Trophoblast cell (in vitro differentiated cells and primary cell): ENCODE measurements at regions not wholly inside any gene's neighbourhood (a gene's known extent, or its start where the extent isn't known, plus 50 kb on each side); places are given as distances from the start of the nearest gene placed in this dataset.
"Not testable (repeated sequence)": the region's sequence is repeated elsewhere in the genome, so short reads cannot be mapped to it uniquely, and the experiment has no call there.

Experiments used
- DNase-seq, 2 donors: peaks; one replicate each; pipeline ENCODE4 v3.0.0-alpha.2; 2016
- H2AFZ ChIP-seq: 2 replicates; pipeline ENCODE4 v1.6.1; 2013; ENCODE audit warnings: low read length, moderate library complexity, mild to moderate bottlenecking; ENCODE audit not compliant: insufficient read depth, poor library complexity
- H2AK5ac ChIP-seq: 2 replicates; pipeline ENCODE4 v1.6.1; 2013; ENCODE audit warnings: mild to moderate bottlenecking, low read length
- H2BK120ac ChIP-seq: 2 replicates; pipeline ENCODE4 v1.6.1; 2013; ENCODE audit warnings: low read length, mild to moderate bottlenecking, moderate library complexity; ENCODE audit not compliant: insufficient read depth, poor library complexity
- H2BK12ac ChIP-seq: 2 replicates; pipeline ENCODE4 v1.6.1; 2013; ENCODE audit warnings: mild to moderate bottlenecking, low read length, moderate library complexity
- H2BK5ac ChIP-seq: 2 replicates; pipeline ENCODE4 v1.6.1; 2013; ENCODE audit warnings: low read length, low read depth, moderate library complexity, mild to moderate bottlenecking; ENCODE audit not compliant: poor library complexity
- H3K14ac ChIP-seq: 2 replicates; pipeline ENCODE4 v1.6.1; 2013; ENCODE audit warnings: mild to moderate bottlenecking, low read length
- H3K18ac ChIP-seq: 2 replicates; pipeline ENCODE4 v1.6.1; 2013; ENCODE audit warnings: mild to moderate bottlenecking, low read length
- H3K23ac ChIP-seq: 2 replicates; pipeline ENCODE4 v1.6.1; 2013; ENCODE audit warnings: low read length
- H3K27ac ChIP-seq: 2 replicates; pipeline ENCODE4 v1.5.1; 2013; ENCODE audit warnings: low read depth, mild to moderate bottlenecking, inconsistent platforms, low read length, moderate library complexity
- H3K27me3 ChIP-seq: 2 replicates; pipeline ENCODE4 v1.6.1; 2013; ENCODE audit warnings: inconsistent platforms, mild to moderate bottlenecking, low read length, moderate library complexity; ENCODE audit not compliant: insufficient read depth
- H3K36me3 ChIP-seq, 2 experiments: 1 replicate in 1 of 2; 2 replicates in 1 of 2; pipeline ENCODE4 v1.6.1; 2013; ENCODE audit warnings: low read length in 2 of 2, mild to moderate bottlenecking in 2 of 2, moderate library complexity in 1 of 2; ENCODE audit not compliant: insufficient read depth in 2 of 2, control insufficient read depth in 1 of 2
- H3K4ac ChIP-seq: 2 replicates; pipeline ENCODE4 v1.6.1; 2013; ENCODE audit warnings: low read depth, mild to moderate bottlenecking, low read length, moderate library complexity
- H3K4me1 ChIP-seq, 2 experiments: 1 replicate in 1 of 2; 2 replicates in 1 of 2; pipeline ENCODE4 v1.6.1; 2013; ENCODE audit warnings: low read length in 2 of 2, mild to moderate bottlenecking in 2 of 2, moderate library complexity in 1 of 2; ENCODE audit not compliant: insufficient read depth in 2 of 2, control insufficient read depth in 1 of 2
- H3K4me2 ChIP-seq: 2 replicates; pipeline ENCODE4 v1.6.1; 2013; ENCODE audit warnings: inconsistent platforms, mild to moderate bottlenecking, low read length, moderate library complexity
- H3K4me3 ChIP-seq: 2 replicates; pipeline ENCODE4 v1.5.1; 2013; ENCODE audit warnings: mild to moderate bottlenecking, low read depth, low read length, inconsistent platforms
- H3K79me1 ChIP-seq: one replicate; pipeline ENCODE4 v1.6.1; 2013; ENCODE audit warnings: low read length
- H3K79me2 ChIP-seq: 2 replicates; pipeline ENCODE4 v1.6.1; 2013; ENCODE audit warnings: low read length, mild to moderate bottlenecking; ENCODE audit not compliant: control insufficient read depth, insufficient read depth, poor library complexity
- H3K9ac ChIP-seq: 2 replicates; pipeline ENCODE4 v1.6.1; 2013; ENCODE audit warnings: mild to moderate bottlenecking, low read length
- H3K9me3 ChIP-seq: 2 replicates; pipeline ENCODE4 v1.6.1; 2013; ENCODE audit warnings: low read depth, mild to moderate bottlenecking, control low read depth, inconsistent platforms, low read length; ENCODE audit not compliant: insufficient read depth
- H4K12ac ChIP-seq: 2 replicates; pipeline ENCODE4 v1.6.1; 2013; ENCODE audit warnings: low read depth, mild to moderate bottlenecking, low read length, moderate library complexity
- H4K8ac ChIP-seq: 2 replicates; pipeline ENCODE4 v1.6.1; 2013; ENCODE audit warnings: low read depth, mild to moderate bottlenecking, low read length, moderate library complexity
- H4K91ac ChIP-seq: one replicate; pipeline ENCODE4 v1.6.1; 2013; ENCODE audit warnings: low read depth, mild to moderate bottlenecking, low read length, moderate library complexity
- WGBS: extraction: QIAGEN DNeasy Blood & Tissue Kit; methylation state at CpG from one replicate; pipeline ENCODE4 v1.1.7; 2013; ENCODE audit warnings: missing lambda C conversion rate; ENCODE audit not compliant: insufficient read length, insufficient coverage; ENCODE audit errors: extremely low coverage; 5-methylcytosine and 5-hydroxymethylcytosine counted together

DNA sequence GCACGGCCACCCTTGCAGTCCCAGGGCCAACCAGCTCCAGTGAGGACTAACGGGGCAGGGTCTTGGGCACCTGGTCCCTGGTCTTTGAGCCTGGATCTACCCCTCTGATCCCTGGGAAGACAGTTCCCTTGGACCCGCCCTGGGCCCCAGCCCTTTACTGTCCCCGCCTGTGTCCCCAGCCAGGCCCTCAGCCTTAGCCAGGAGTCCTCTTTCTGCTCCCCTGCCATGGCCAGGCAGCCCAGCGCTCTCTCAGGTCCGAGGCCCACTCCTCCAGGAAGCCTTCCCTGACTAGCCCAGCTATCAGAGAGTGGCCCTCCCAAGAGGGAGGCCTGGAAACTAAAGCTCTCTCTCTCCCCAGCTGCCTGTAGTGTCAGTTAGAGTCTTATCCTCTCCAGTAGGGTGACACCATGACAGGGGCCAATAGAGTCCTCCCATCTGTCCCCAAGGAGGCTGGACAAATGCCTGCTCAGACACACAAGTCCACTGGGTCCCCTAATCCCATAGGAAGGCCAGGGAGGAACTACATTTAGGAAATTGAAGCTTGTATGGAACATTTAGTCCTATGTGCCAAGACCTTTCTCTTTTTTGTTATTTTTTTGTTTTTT, 87.8 kb downstream of the NSUN5 start:
- not testable (repeated sequence) for H2BK120ac ChIP-seq, H3K36me3 ChIP-seq, H2BK5ac ChIP-seq, H2AFZ ChIP-seq, H2AK5ac ChIP-seq, H3K79me1 ChIP-seq, DNase-seq, H3K23ac ChIP-seq, H4K8ac ChIP-seq, H3K27ac ChIP-seq, H3K4ac ChIP-seq, H3K18ac ChIP-seq, H3K4me1 ChIP-seq, H3K27me3 ChIP-seq, H4K91ac ChIP-seq, H3K14ac ChIP-seq, H3K79me2 ChIP-seq, H3K4me3 ChIP-seq, H3K4me2 ChIP-seq, H2BK12ac ChIP-seq, H4K12ac ChIP-seq, H3K9ac ChIP-seq, H3K9me3 ChIP-seq
- WGBS: no CpG with 5 or more reads among the region's 6 CpGs

DNA sequence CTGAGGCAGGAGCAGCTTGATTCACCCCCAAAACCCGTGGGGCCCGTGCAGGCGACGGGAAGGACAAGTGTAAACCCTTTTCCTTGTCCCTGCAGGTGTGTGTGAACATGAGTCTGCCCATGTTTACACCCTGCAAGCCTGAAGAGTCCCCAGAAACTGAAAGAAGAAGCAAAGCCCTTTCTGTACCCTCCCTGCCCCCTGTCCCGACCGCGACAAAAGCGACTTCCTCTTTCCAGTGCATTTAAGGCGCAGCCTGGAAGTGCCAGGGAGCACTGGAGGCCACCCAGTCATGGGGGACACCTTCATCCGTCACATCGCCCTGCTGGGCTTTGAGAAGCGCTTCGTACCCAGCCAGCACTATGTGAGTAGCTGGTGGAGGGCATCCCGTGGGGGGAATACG, 88.3 kb downstream of the NSUN5 start:
- not testable (repeated sequence) for H3K4ac ChIP-seq, H3K4me2 ChIP-seq, H3K27ac ChIP-seq, H3K79me2 ChIP-seq, H3K4me1 ChIP-seq, H3K9me3 ChIP-seq, H3K9ac ChIP-seq, H2BK5ac ChIP-seq, H3K14ac ChIP-seq, H4K12ac ChIP-seq, H4K8ac ChIP-seq, H2AK5ac ChIP-seq, DNase-seq, H3K18ac ChIP-seq, H3K79me1 ChIP-seq, H3K23ac ChIP-seq, H2BK12ac ChIP-seq, H3K4me3 ChIP-seq, H3K27me3 ChIP-seq, H2BK120ac ChIP-seq, H2AFZ ChIP-seq, H3K36me3 ChIP-seq, H4K91ac ChIP-seq
- no CpG with 5 or more reads among the region's 15 CpGs for WGBS

DNA sequence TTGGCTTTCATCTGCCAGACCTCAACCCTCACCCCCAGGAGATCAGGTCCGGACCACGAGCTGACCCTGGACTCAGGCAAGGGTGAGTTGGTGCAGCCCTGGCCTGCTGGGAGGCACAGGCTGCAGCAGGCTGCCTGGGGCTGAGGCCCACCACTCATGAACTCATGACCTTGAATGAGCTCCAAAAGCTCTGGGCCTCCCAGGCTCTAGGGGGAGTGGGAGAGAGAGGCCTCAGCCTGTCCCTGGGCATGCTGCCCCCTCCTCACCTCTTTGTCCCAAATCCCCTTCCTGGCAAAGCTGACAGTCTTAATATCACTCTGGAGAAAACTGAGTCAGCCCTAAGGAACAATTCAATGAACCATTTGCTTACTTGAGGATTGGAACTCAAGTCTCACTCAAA, 89.8 kb downstream of the NSUN5 start:
- DNase-seq, H3K9ac ChIP-seq, H2BK120ac ChIP-seq, H3K4ac ChIP-seq, H2BK5ac ChIP-seq, H2BK12ac ChIP-seq, H3K9me3 ChIP-seq, H2AFZ ChIP-seq, H4K12ac ChIP-seq, H3K23ac ChIP-seq, H3K18ac ChIP-seq, H3K79me1 ChIP-seq, H3K4me1 ChIP-seq, H4K91ac ChIP-seq, H3K27me3 ChIP-seq, H3K79me2 ChIP-seq, H3K27ac ChIP-seq, H3K14ac ChIP-seq, H3K36me3 ChIP-seq, H2AK5ac ChIP-seq, H3K4me2 ChIP-seq, H3K4me3 ChIP-seq, H4K8ac ChIP-seq: not testable (repeated sequence)
- WGBS: no CpG with 5 or more reads among the region's 2 CpGs

DNA sequence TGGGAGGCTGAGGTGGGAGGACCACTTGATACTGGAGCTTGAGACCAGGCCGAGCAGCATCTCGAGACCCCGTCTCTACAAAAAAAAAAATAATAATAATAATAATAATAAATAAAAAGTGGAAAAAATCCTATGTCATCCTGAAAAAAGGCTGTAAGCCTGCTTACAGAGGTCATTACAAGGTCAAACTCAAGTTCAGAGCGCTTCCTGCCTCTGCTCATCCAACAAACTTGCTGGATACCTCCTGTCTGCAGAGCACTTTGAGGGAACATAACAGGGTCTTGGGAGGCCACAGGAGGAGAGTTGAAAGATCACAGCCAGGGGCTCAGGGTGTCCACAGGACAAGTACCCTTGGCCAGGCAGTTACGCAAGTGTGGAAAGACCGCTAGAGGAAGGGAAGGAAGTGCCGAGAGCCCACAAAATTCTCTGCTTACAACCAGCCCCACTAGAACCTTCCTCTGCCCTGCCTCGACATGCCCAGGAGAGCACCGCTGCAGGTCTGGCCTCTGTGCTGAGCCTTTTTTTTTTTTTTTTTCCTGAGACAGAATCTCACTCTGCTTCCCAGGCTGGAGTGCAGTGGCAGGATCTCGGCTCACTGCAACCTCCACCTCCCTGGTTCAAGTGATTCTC, 92.5 kb downstream of the NSUN5 start:
- H3K4me3 ChIP-seq, H3K79me2 ChIP-seq, H3K27me3 ChIP-seq, H3K4me2 ChIP-seq, H2AFZ ChIP-seq, DNase-seq, H3K36me3 ChIP-seq, H3K27ac ChIP-seq, H3K79me1 ChIP-seq, H3K23ac ChIP-seq, H4K12ac ChIP-seq, H2BK12ac ChIP-seq, H3K4ac ChIP-seq, H4K8ac ChIP-seq, H3K14ac ChIP-seq, H2AK5ac ChIP-seq, H3K9me3 ChIP-seq, H3K4me1 ChIP-seq, H2BK120ac ChIP-seq, H3K9ac ChIP-seq, H4K91ac ChIP-seq, H3K18ac ChIP-seq, H2BK5ac ChIP-seq: not testable (repeated sequence)
- no CpG with 5 or more reads among the region's 10 CpGs for WGBS
